ENCODE measurements at regions not wholly inside any gene's neighbourhood (a gene's known extent, or its start where the extent isn't known, plus 50 kb on each side); places are given as distances from the start of the nearest gene placed in this dataset.
"Not testable (repeated sequence)": the region's sequence is repeated elsewhere in the genome, so short reads cannot be mapped to it uniquely, and the experiment has no call there.

DNA sequence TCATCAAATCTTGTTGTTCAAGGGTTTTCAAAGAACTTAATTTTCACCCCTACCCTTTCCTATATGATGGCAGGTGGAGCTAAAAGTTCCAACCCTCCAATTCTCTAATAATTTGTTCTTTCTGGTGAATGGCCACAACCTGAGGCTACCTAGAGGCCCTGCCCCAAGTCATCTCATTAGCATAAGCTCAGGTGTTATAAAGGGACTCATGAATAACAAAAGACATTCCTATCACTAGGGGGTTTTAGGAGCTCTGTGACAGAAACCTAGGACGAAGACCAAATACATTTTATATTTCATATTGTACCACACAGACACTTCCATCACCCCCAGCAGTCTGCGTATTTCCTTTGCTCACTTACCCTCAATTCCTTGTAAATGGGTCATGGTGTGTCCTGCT lies 483.6 kb upstream of the EPHA6 start:
- DNase-seq, result no peak

DNA sequence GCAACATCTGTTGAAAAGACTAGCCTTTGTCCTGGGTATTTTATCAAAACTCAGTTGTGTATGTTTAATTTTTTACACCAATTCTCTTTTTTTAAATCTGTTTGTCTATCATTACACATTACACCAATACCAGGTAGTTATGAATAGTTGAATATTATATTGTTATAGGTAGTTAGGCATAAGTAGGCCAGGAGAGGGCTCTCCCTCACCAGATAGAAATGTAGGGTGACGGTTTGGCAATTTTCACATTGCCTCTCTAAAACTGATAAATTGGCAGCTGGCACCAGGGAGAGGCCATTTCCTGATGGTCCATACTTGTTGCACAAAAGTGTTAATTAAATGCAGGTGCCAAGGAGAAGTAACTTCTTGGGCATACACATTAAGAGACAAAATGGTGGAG lies 483.1 kb upstream of the EPHA6 start:
- peak; percentile 0 for DNase-seq

- no peak for DNase-seq
Measured at GRCh38 chr3:96334779-96335178, 479.6 kb upstream of the EPHA6 start.

- DNase-seq, result no peak
Measured at GRCh38 chr3:96347289-96347688, 467.1 kb upstream of the EPHA6 start.

GRCh38 chr3:96351598-96351997 lies 462.8 kb upstream of the EPHA6 start:
- DNase-seq, result not testable (repeated sequence)

- no peak for DNase-seq
Measured at GRCh38 chr3:96354106-96354505, 460.3 kb upstream of the EPHA6 start.

GRCh38 chr3:96354742-96355141 lies 459.7 kb upstream of the EPHA6 start:
- peak; percentile 10 for DNase-seq

DNA sequence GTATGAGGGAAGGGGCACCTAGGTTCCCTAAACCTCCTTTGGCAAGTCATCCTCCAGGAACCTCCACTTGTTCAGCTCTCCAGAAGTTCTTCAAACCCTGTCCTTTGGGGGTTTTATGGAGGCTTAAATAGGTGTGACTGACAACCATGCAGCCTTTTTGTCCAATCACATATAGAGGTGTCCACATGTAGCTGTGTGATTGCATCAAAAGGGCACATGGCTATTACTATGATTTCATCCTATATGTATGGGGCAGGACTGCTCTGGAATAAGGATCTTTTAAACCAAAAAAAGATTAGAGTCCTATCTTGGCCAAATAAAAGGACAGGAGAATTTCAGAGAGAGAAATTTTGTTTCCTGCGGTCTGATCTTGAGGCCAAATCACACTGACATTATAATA lies 453.2 kb upstream of the EPHA6 start:
- DNase-seq, result no peak

GRCh38 chr3:96370637-96371036 lies 443.8 kb upstream of the EPHA6 start:
- DNase-seq, result no peak

- DNase-seq, result no peak
Measured at GRCh38 chr3:96410006-96410730, 404.2 kb upstream of the EPHA6 start.

DNA sequence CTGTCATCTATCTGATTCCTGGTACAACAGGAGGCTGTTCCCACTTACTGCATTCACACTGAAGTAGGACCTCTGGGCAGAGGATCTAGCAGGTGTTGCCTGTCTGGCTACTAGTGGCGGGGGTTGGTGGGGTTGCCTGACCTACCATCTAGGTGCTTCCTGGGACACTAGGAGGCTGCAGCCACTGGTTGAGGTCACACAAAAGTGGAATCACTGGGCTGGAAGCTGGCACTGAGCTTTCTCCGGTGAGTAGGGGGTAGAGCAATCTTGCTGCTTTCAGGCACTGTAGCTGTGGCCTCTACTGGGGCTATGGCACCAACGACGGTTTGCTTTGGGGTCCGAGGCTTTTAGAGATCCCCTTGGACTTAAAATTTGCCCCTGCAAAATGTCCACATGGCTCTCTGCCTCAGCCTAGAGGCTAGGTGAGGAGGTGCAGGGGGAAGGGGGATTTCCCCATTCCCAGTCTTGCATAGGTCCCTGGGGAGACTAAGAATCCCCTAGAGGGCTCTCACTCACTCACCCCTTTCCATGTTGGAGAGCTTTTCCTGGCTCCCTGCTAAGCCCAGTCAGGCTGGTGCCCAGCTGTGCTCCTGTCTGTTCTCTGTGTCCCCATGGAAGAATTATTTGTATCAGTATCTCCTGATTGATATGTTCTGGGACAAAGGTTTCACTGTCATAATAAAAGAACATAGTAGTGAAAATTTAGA lies 397.7 kb upstream of the EPHA6 start:
- DNase-seq, result no peak

DNA sequence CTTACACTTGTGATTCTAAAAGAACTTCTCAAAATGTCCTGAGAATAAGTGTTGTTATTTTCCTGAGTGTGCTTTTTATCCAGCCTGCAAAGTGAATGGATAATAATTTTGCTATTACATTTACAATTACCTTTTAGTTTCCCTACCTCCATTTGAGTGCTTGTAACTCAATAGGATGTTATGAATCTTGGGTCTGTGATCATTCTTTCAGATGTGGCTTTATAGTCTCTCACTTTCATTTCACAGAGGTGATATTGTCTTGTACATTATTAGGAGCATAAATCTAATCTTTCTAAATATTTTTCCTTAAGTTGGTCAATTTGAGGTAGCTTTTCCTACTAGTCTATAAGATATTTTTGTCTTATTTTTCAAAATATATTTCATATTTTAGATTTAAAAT lies 386.3 kb upstream of the EPHA6 start:
- no peak for DNase-seq

DNA sequence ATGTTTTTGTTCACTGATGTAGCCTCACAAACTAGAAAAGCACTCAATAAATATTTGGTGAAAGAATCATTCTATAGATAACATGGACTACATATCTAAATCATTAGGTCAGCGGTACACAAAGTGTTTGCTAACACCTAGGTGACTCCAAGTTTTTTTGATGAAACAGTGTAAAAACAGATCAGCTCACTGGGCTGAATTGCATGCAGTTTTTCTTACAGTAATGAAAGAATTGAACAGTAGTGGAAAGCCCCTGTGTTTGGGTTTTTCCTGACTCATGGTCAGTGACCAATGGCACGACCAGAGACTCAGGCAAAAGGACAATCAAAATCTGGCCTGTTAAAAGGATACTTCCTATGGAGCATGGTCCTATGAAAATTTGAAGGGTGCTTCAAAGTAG lies 384.3 kb upstream of the EPHA6 start:
- no peak for DNase-seq

GRCh38 chr3:96434651-96435050 lies 379.7 kb upstream of the EPHA6 start:
- DNase-seq, result no peak

- no peak for DNase-seq
Measured at GRCh38 chr3:96449346-96449745, 365.0 kb upstream of the EPHA6 start.

- DNase-seq, result no peak
Measured at GRCh38 chr3:96449803-96450202, 364.6 kb upstream of the EPHA6 start.

DNA sequence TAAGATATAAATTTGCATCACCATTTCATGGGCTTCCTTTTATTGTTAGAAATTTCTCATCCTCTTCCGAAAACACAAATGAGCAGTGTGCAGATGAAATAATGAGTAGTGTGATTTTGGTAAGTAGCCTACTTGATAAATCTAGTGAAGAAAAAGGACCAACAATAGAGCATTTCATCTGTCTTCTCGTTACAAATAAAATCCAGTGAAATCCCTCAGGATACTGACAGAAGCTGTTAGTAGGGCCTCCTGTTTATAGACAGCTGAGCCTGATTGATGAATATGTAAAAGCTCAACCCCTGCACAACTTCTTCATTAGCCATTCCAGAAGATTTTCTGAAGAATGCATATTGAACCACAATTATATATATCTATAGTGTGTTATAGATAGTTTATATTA lies 363.7 kb upstream of the EPHA6 start:
- no peak for DNase-seq

DNA sequence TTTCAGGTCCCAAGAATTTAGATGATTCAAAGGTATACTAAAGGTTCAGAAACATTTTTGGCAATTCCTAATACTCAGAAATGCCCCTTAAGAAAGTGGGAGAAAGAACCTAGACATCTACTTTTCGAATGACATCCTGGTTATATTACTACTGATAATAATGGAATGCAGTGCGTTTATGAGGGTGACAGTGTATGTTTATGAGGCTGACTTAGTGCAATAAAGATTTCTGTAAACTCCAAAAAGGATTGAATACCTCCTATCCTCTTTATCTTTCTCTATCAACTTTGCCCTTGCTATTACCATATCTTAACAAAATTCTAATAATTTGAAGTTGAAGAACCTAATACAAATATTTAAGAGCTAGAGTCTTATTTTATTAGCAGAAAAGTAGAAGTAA lies 348.9 kb upstream of the EPHA6 start:
- DNase-seq, result no peak

GRCh38 chr3:96466441-96466840 lies 348.0 kb upstream of the EPHA6 start:
- no peak for DNase-seq

DNA sequence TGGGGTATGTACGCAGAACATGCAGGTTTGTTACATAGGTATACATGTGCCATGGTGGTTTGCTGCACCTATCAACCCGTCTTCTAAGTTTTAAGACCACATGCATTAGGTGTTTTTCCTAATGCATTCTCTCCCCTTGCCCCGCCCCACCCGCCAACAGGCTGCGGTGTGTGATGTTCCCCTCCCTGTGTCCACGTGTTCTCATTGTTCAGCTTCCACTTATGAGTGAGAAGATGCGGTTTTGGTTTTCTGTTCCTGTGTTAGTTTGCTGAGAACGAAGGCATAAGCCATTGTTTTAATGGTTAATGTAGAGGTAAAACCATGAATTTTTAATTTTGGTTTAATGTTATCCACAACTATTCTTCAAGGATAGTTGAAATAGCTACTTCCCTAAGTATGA lies 346.8 kb upstream of the EPHA6 start:
- DNase-seq, result no peak

DNA sequence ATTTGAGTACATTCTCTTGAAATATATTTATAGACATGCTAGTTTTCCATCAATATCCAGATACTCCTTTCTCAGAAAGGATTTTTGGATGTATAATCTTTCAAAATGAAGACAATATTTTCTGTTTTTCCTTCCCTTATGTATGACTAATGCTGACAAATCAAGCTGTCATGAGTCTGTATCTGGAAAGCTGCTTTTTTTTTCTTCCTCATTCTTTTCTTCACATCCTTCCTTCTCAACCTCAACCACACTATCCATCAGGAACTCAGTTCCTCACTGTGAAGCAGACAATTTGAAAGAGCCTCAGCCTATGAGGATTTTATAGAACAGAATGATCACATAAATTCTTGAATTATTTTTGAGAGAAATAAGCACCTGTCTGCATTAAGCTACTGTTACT lies 335.9 kb upstream of the EPHA6 start:
- peak; percentile 1 for DNase-seq

GRCh38 chr3:96480881-96481280 lies 333.5 kb upstream of the EPHA6 start:
- DNase-seq, result no peak

- DNase-seq, result peak; percentile 12
Measured at GRCh38 chr3:96483191-96483590, 331.2 kb upstream of the EPHA6 start.

DNA sequence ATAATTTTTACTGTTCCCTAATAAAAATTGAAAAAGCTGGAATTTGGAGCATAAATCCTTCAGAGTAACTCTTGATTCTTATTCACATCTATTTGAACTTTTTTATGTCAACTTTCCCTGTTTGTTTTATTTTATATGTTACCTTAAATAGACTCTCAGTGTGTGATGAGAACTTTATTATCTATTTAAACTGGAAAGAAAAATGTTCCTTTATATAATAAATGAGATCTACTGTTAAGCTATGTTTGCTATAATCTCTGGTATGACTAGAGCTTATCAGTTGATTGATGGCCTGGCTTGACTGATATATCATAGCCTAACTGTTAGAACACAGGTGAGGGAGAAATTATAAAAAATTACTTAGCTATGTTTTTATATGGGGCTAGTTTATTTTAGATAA lies 330.6 kb upstream of the EPHA6 start:
- DNase-seq, result no peak

- no peak for DNase-seq
Measured at GRCh38 chr3:96488708-96489107, 325.7 kb upstream of the EPHA6 start.

Data from fibroblast of skin of scalp (primary cell).